ENCODE measurements at regions not wholly inside any gene's neighbourhood (a gene's known extent, or its start where the extent isn't known, plus 50 kb on each side); places are given as distances from the start of the nearest gene placed in this dataset.
"Not testable (repeated sequence)": the region's sequence is repeated elsewhere in the genome, so short reads cannot be mapped to it uniquely, and the experiment has no call there.

GRCh38 chr9:83125671-83126070, 62.7 kb upstream of the RASEF start:
- Histone ChIP-seq H3K27me3 (ENCODE audit: control insufficient read depth, insufficient read depth, low read length) (no peaks in the 10 kb centered on the region), H3K4me3 (ENCODE audit: low read depth, low read length) (no peak overlapping the region), H3K36me3 (ENCODE audit: control insufficient read depth, insufficient read depth, low read length) (no peaks in the 10 kb centered on the region)
- POLR2A ChIA-PET, result no interaction called here
- CTCF ChIA-PET, result no interaction called here
- TF ChIP-seq CTCF (IDR thresholded peaks at IDR 0.05; ENCODE audit: insufficient read depth, low read depth, low read length), result no peak
- no peak for DNase-seq (ENCODE audit: low read depth)

GRCh38 chr9:83119873-83120272, 56.9 kb upstream of the RASEF start:
- no peaks in the 10 kb centered on the region for H3K36me3 ChIP-seq (ENCODE audit: control insufficient read depth, insufficient read depth, low read length)
- DNase-seq (ENCODE audit: low read depth), result no peak
- POLR2A ChIA-PET, result no interaction called here
- H3K27me3 ChIP-seq (ENCODE audit: control insufficient read depth, insufficient read depth, low read length), result no peaks in the 10 kb centered on the region
- no peak for TF ChIP-seq CTCF (IDR thresholded peaks at IDR 0.05; ENCODE audit: insufficient read depth, low read depth, low read length)
- H3K4me3 ChIP-seq (ENCODE audit: low read depth, low read length), result no peak overlapping the region
- CTCF ChIA-PET, result no interaction called here

- ChIA-PET POLR2A (no interaction called here), CTCF (no interaction called here)
- no peaks in the 10 kb centered on the region for H3K36me3 ChIP-seq (ENCODE audit: control insufficient read depth, insufficient read depth, low read length)
- no peaks in the 10 kb centered on the region for H3K27me3 ChIP-seq (ENCODE audit: control insufficient read depth, insufficient read depth, low read length)
- DNase-seq (ENCODE audit: low read depth), result no peak
- no peak overlapping the region for H3K4me3 ChIP-seq (ENCODE audit: low read depth, low read length)
- no peak for TF ChIP-seq CTCF (IDR thresholded peaks at IDR 0.05; ENCODE audit: insufficient read depth, low read depth, low read length)
Measured at GRCh38 chr9:83116026-83116425, 53.1 kb upstream of the RASEF start.

GRCh38 chr9:83113445-83113844, 50.5 kb upstream of the RASEF start:
- H3K36me3 ChIP-seq (ENCODE audit: control insufficient read depth, insufficient read depth, low read length); CTCF ChIA-PET; POLR2A ChIA-PET; H3K27me3 ChIP-seq (ENCODE audit: control insufficient read depth, insufficient read depth, low read length); H3K4me3 ChIP-seq (ENCODE audit: low read depth, low read length); DNase-seq (ENCODE audit: low read depth): not testable (repeated sequence)
